ENCODE measurements at regions not wholly inside any gene's neighbourhood (a gene's known extent, or its start where the extent isn't known, plus 50 kb on each side); places are given as distances from the start of the nearest gene placed in this dataset.

DNA sequence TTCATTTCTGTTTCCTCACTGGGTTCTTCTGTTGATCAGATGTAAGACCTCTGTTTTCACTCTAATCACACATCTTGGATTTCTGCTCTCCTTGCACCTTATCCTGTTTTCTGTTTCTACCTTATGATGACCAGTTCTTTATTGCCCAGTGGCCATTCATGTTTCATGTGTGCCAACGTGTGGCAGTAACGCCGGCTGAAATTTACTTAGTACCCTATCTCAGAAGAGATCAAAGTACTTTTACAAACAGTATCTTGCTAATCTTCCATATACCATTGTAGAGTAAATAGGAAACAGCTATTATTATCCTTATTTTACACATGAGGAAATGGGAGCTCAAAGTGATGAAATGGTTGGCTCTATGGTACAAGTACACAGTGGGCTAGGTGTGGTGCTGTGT is 74.0 kb downstream of the GATA3 start:
- no peak for DNase-seq (ENCODE audit: low read depth)
- H3K4me3 ChIP-seq (ENCODE audit: low read depth, low read length), result no peak overlapping the region
- no peaks in the 10 kb centered on the region for H3K27me3 ChIP-seq (ENCODE audit: control insufficient read depth, insufficient read depth, low read length)
- TF ChIP-seq, protein P1, sequence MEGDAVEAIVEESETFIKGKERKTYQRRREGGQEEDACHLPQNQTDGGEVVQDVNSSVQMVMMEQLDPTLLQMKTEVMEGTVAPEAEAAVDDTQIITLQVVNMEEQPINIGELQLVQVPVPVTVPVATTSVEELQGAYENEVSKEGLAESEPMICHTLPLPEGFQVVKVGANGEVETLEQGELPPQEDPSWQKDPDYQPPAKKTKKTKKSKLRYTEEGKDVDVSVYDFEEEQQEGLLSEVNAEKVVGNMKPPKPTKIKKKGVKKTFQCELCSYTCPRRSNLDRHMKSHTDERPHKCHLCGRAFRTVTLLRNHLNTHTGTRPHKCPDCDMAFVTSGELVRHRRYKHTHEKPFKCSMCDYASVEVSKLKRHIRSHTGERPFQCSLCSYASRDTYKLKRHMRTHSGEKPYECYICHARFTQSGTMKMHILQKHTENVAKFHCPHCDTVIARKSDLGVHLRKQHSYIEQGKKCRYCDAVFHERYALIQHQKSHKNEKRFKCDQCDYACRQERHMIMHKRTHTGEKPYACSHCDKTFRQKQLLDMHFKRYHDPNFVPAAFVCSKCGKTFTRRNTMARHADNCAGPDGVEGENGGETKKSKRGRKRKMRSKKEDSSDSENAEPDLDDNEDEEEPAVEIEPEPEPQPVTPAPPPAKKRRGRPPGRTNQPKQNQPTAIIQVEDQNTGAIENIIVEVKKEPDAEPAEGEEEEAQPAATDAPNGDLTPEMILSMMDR (IDR thresholded peaks at IDR 0.05; ENCODE audit: insufficient read depth, low read length, poor library complexity, severe bottlenecking), result no peak
- H3K36me3 ChIP-seq (ENCODE audit: control insufficient read depth, insufficient read depth, low read length), result no peaks in the 10 kb centered on the region

DNA sequence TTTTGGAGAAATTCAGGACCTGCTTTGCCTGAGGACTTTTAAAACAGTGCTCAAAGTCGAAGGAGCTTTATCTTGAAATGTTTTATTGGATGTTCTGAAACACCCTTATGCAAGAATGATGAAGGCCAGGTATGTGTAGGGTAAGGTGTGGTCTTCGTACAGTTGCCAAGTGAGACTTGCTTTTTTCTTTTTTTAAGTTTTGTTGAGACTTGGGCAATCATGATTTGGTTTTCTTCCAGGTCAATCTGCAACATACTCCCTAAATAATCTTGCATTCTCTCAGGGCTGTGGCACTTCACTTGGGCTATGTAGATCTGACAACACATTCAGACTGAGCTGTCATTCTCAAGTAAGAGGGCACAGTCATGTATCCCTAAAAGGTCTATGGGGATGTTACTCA is 75.0 kb downstream of the GATA3 start:
- no peaks in the 10 kb centered on the region for H3K36me3 ChIP-seq (ENCODE audit: control insufficient read depth, insufficient read depth, low read length)
- no peaks in the 10 kb centered on the region for H3K27me3 ChIP-seq (ENCODE audit: control insufficient read depth, insufficient read depth, low read length)
- TF ChIP-seq, protein P1 (IDR thresholded peaks at IDR 0.05; ENCODE audit: insufficient read depth, low read length, poor library complexity, severe bottlenecking), result no peak
- H3K4me3 ChIP-seq (ENCODE audit: low read depth, low read length), result no peak overlapping the region
- DNase-seq (ENCODE audit: low read depth), result no peak

DNA sequence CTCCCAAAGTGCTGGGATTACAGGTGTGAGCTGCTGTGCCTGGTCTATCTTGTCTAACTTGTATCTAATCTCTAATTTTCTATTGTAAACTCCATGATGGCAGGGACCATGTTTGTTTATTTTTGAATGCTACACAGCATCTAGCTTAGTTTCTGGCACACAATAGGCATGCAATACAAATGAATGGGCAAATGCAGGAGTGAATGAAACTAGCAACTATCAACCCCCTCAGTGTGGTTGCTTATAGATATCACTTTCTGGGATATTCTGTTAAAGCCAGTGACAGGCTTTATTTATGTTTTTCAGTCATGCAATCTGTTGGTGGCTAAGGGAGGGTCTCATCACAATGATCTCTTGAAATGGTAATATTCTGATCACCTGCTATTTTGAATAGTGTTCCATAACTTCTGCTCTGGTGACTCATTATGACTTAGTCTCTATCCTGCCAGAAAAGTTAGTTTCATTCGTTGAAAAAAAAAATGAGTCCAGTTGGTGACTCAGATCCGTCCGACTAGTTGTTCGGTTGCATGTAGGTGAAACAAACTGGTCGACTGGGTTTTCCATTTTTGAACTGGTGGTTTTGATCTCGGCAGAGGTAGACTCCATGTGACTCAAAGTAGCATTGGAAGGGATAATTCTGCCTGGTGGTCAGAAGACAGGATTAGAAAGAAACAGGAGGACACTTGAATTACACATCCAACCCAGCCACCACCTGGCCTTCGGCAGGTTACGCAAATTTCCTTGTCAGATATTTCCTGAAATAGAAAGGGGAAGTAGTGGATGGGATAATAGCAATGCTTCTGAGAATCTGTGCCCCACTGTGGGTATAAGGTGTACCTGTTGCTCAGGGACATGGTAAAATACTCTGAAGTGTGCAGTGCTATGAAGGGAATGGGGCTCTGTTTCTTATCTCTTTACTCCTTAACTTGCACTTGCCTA is 76.8 kb downstream of the GATA3 start:
- TF ChIP-seq, protein P1 (IDR thresholded peaks at IDR 0.05; ENCODE audit: insufficient read depth, low read length, poor library complexity, severe bottlenecking), result no peak
- no peaks in the 10 kb centered on the region for H3K27me3 ChIP-seq (ENCODE audit: control insufficient read depth, insufficient read depth, low read length)
- DNase-seq (ENCODE audit: low read depth), result peak; percentile 54
- no peak overlapping the region for H3K4me3 ChIP-seq (ENCODE audit: low read depth, low read length)
- H3K36me3 ChIP-seq (ENCODE audit: control insufficient read depth, insufficient read depth, low read length), result no peaks in the 10 kb centered on the region

DNA sequence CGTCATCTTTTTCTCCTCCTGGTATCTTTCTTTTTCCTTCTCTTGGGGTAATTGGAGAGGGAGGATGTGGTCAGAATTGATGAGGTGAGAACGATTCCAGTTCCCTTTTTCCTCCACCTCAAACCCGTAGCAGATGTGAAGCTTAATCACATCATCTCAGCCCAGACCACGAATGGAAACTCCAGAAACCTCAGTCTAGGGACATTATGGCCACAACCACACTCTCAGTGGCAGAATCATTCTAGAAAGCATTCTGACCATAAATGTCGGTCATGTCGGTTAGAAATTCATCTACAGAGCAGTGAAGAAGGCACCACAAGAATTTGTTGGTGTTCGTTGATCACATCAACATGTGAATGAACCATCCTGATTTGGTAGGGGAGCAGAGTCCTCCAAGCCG is 78.7 kb downstream of the GATA3 start:
- TF ChIP-seq, protein P1 (IDR thresholded peaks at IDR 0.05; ENCODE audit: insufficient read depth, low read length, poor library complexity, severe bottlenecking), result no peak
- DNase-seq (ENCODE audit: low read depth), result no peak
- Histone ChIP-seq H3K27me3 (ENCODE audit: control insufficient read depth, insufficient read depth, low read length) (no peaks in the 10 kb centered on the region), H3K36me3 (ENCODE audit: control insufficient read depth, insufficient read depth, low read length) (no peaks in the 10 kb centered on the region), H3K4me3 (ENCODE audit: low read depth, low read length) (no peak overlapping the region)

DNA sequence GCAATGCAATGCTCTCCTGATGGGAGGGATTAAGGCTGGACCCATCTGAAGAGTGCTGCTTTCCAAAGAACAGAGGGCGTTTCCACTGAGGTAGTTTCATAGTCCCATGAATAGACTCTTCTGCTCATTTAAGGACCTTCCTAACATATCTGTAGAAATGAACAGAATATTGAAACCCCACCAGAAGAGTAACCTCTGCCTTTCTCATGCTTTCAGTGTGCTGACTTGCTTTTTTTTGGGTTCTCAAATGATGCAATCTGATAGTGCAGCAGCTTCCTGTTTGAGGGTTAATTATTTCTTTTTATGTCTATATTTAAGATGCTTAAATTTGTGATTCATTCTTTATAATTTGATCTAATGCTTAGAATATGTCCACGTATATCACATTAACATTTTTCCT is 82.2 kb downstream of the GATA3 start:
- no peak overlapping the region for H3K4me3 ChIP-seq (ENCODE audit: low read depth, low read length)
- TF ChIP-seq, protein P1 (IDR thresholded peaks at IDR 0.05; ENCODE audit: insufficient read depth, low read length, poor library complexity, severe bottlenecking), result no peak
- no peaks in the 10 kb centered on the region for H3K36me3 ChIP-seq (ENCODE audit: control insufficient read depth, insufficient read depth, low read length)
- no peaks in the 10 kb centered on the region for H3K27me3 ChIP-seq (ENCODE audit: control insufficient read depth, insufficient read depth, low read length)
- no peak for DNase-seq (ENCODE audit: low read depth)

Measured in kidney epithelial cell (primary cell).